ES-I3 (cell line): ENCODE measurements at regions not wholly inside any gene's neighbourhood (a gene's known extent, or its start where the extent isn't known, plus 50 kb on each side); places are given as distances from the start of the nearest gene placed in this dataset.

Experiments
- H3K36me3 ChIP-seq: 2 replicates; pipeline ENCODE4 v1.6.1; 2013; ENCODE audit warnings: mild to moderate bottlenecking, low read length, control low read depth, moderate library complexity; ENCODE audit not compliant: insufficient read depth
- H3K4me1 ChIP-seq: 2 replicates; pipeline ENCODE4 v1.6.1; 2013; ENCODE audit warnings: mild to moderate bottlenecking, control low read depth, low read length; ENCODE audit not compliant: insufficient read depth
- H3K9ac ChIP-seq: 2 replicates; pipeline ENCODE4 v1.6.1; 2013; ENCODE audit warnings: low read depth, mild to moderate bottlenecking, low read length, moderate library complexity
- H3K9me3 ChIP-seq: 2 replicates; pipeline ENCODE4 v1.6.1; 2013; ENCODE audit warnings: mild to moderate bottlenecking, low read length, moderate library complexity; ENCODE audit not compliant: control insufficient read depth, insufficient read depth

DNA sequence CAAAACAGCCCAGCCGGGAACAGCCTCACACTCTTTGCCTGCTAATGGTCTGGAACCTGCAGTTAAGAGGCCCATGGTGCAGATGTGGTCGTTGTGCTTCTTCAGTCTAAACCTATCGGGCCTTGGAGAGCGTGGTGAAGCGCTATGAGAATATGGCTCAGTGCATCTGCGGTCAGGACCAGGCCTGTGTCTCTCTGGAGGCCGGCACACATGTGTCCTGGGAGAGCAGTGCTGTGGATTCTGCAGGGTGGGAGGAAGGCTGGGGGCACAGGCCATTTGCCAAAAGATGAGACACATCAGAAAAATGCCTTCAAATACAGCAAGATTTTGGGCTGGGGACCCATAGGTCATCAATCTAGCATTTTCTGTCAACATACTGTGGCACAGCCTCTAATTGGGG lies 231.5 kb upstream of the GLI3 start:
- H3K9me3 ChIP-seq: no peaks in the 10 kb centered on the region
- no peaks in the 10 kb centered on the region for H3K4me1 ChIP-seq
- no peak overlapping the region for H3K9ac ChIP-seq
- no peaks in the 10 kb centered on the region for H3K36me3 ChIP-seq

DNA sequence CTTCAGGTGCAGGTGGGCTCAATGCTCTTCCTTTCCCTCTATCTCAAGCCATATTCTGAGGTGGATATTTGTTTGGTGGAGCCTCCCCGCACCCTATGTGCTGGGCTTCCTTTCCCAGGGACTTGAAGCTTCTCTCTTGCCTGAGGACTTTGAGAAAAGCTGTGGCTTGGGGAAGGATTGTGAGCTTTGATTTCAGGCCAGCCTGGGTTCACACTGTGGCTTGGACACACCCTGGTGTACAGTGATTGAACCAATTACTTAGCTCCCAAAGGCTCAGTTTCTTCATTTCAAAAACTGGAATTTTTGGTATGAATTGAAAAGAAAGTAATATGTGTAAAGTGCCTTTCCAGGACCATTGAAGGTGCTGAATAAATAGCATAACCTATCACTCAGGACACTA lies 224.5 kb upstream of the GLI3 start:
- Histone ChIP-seq H3K4me1 (no peaks in the 10 kb centered on the region), H3K36me3 (no peaks in the 10 kb centered on the region), H3K9ac (no peak overlapping the region), H3K9me3 (no peaks in the 10 kb centered on the region)

GRCh38 chr7:42460933-42461332 lies 223.9 kb upstream of the GLI3 start:
- no peaks in the 10 kb centered on the region for H3K4me1 ChIP-seq
- H3K9me3 ChIP-seq: no peaks in the 10 kb centered on the region
- H3K9ac ChIP-seq: no peak overlapping the region
- no peaks in the 10 kb centered on the region for H3K36me3 ChIP-seq

DNA sequence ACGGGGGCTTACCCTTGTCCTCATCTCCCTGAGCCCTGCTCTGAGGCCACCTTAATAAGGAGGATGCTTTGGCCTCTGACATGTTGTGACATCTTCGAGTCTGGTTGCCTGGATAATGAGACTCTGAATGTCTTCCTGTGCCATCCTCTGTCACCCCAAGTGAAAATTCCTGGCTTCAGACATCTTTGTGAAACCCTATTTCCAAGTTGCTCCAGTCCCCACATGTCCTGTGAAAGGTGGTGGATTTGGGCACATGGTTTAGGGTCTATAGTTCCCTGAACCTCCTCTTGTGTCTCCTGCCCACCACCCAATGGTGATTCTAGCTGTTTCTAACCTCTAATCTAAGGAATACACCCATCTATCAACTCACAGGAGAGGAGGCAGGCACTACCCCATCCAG lies 223.1 kb upstream of the GLI3 start:
- Histone ChIP-seq H3K9ac (no peak overlapping the region), H3K4me1 (no peaks in the 10 kb centered on the region), H3K9me3 (no peaks in the 10 kb centered on the region), H3K36me3 (no peaks in the 10 kb centered on the region)

DNA sequence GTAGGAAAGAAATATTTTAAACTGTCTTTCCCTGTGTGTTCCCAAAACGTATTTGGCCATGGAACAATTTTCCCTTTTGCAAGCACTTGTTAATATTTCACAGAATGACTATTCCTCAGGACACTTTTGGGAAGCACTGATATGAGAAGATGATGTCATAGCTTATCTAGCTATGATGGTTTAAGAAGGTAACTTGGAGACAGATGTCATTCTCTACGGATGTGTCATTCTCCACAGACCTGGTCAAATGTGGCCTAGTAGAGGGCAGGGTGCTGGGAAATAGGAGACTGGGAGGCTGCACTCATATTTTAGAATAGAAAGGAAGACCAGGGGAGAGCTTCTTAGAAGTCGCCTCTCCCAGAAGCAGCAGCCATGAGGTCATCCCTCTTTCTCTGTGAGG lies 220.7 kb upstream of the GLI3 start:
- Histone ChIP-seq H3K4me1 (no peaks in the 10 kb centered on the region), H3K9ac (no peak overlapping the region), H3K36me3 (no peaks in the 10 kb centered on the region)

DNA sequence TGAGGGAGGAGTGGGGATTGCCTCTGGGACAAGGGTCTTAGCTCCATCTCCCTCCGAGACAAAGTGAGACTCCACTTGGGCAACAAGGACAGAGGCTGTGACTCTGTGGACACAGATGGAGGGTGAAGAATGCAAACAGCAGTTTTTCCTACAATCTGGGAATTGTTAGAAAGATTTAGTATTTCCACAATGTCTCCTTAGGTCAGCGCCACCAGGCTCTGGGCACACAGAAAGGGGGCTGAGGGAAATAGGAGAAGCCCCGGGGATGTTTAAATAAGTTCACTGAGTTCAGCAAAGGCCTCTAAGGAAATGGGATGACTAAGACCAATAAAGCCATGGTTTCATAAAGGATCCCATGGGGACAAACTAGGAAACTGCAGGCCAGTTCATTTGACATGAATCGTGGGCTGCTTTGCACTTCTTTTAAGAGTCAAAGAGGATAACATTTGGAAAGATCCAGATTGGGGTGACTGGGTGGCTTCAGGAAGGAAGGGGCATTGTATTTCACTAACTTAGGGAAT lies 219.8 kb upstream of the GLI3 start:
- H3K9ac ChIP-seq: no peak overlapping the region
- no peaks in the 10 kb centered on the region for H3K4me1 ChIP-seq
- H3K36me3 ChIP-seq: no peaks in the 10 kb centered on the region
- no peaks in the 10 kb centered on the region for H3K9me3 ChIP-seq

More for the DNA sequence above, 220.7 kb upstream of the GLI3 start:
- no peaks in the 10 kb centered on the region for H3K9me3 ChIP-seq

DNA sequence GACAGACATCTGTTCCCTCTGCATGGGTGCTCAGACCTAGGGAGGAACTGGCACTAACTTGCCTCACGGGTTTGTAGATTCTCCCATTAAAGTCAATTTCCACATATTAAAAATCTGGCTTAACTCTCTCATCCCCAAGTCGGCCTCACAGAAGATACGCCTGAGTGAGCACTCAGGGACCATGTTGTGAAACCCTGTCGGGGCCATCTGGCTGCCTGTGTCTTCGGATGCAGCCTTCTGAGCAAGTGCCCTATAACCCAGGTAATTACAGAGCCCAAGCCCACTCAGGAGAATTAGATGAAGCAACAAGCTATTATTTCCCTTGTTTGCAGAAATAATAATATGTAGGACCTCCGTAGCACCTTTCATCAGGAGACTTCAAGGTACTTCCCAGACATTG lies 219.3 kb upstream of the GLI3 start:
- H3K4me1 ChIP-seq: no peaks in the 10 kb centered on the region
- H3K9ac ChIP-seq: no peak overlapping the region
- no peaks in the 10 kb centered on the region for H3K9me3 ChIP-seq

GRCh38 chr7:42453931-42454361 lies 216.9 kb upstream of the GLI3 start:
- Histone ChIP-seq H3K4me1 (no peaks in the 10 kb centered on the region), H3K36me3 (no peaks in the 10 kb centered on the region), H3K9me3 (no peaks in the 10 kb centered on the region), H3K9ac (no peak overlapping the region)

More for the DNA sequence above, 219.3 kb upstream of the GLI3 start:
- no peaks in the 10 kb centered on the region for H3K36me3 ChIP-seq

DNA sequence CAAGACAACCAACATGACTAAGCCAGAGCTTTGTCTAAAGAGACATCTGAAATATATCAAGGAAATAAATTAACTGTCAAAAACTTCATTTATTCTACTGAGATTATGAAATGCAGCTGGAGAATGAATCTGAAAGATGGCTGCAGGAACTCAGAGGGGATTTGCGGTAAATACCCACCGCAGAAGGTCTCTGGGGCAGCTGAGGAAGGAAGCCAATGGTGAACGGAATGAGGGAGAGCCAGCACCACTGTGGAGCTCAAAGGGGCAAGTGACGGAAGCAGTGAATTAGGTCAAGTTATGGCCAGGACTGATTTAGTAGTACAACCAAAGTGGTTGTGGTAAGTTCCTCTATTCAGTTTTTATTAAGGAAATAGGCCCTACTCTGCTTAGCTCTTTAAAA lies 215.3 kb upstream of the GLI3 start:
- Histone ChIP-seq H3K4me1 (no peaks in the 10 kb centered on the region), H3K9ac (no peak overlapping the region), H3K36me3 (no peaks in the 10 kb centered on the region)

GRCh38 chr7:42449431-42449830 lies 212.4 kb upstream of the GLI3 start:
- Histone ChIP-seq H3K9ac (no peak overlapping the region), H3K4me1 (no peaks in the 10 kb centered on the region), H3K9me3 (no peaks in the 10 kb centered on the region), H3K36me3 (no peaks in the 10 kb centered on the region)

More for the DNA sequence above, 215.3 kb upstream of the GLI3 start:
- H3K9me3 ChIP-seq: no peaks in the 10 kb centered on the region

- H3K4me1 ChIP-seq: no peaks in the 10 kb centered on the region
- H3K9me3 ChIP-seq: no peaks in the 10 kb centered on the region
- H3K36me3 ChIP-seq: no peaks in the 10 kb centered on the region
- no peak overlapping the region for H3K9ac ChIP-seq
Measured at GRCh38 chr7:42448901-42449300, 211.9 kb upstream of the GLI3 start.

DNA sequence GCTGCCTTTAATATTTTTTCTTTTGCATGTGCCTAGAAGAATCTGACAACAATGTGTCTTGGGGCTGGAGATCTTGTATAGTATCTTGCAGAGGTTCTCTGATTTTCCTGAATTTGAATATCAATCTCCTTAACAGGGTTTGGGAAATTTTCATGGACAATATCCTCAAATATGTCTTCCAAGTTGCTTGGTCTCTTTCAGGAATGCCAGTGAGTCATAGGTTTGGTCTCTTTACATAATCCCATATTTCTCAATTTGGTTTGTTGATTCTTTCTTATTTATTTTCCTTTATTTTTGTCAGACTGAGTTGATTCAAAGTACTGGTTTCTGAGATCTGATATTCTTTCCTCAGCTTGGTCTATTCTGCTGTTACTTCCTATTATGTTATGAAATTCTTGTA lies 208.7 kb upstream of the GLI3 start:
- Histone ChIP-seq H3K4me1 (no peaks in the 10 kb centered on the region), H3K36me3 (no peaks in the 10 kb centered on the region), H3K9me3 (no peaks in the 10 kb centered on the region)

DNA sequence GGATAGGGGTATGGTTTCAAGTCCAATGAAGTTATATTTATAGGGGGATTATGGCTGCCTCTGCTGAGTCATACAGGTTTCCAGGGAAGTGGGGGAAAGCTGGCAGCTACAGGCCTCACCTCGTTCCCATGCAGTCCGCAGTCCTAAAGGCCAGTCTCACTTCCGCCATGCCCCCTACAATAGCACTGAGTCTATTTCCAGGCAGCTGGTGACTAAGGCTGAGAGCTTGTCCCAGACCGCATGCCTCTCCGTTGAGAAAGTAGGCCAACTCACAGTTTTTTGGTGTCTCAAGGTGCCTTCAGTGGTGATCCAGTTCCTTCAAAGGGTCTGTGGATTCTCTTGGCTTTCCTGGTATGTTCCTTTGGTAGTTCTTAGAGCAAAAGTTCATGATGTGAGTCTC lies 203.9 kb upstream of the GLI3 start:
- H3K36me3 ChIP-seq: no peaks in the 10 kb centered on the region
- no peaks in the 10 kb centered on the region for H3K4me1 ChIP-seq
- H3K9ac ChIP-seq: no peak overlapping the region
- H3K9me3 ChIP-seq: no peaks in the 10 kb centered on the region

More for the DNA sequence above, 208.7 kb upstream of the GLI3 start:
- H3K9ac ChIP-seq: no peak overlapping the region

- no peaks in the 10 kb centered on the region for H3K4me1 ChIP-seq
- H3K36me3 ChIP-seq: no peaks in the 10 kb centered on the region
Measured at GRCh38 chr7:42432644-42433043, 195.6 kb upstream of the GLI3 start.

GRCh38 chr7:42431873-42432272 lies 194.9 kb upstream of the GLI3 start:
- no peak overlapping the region for H3K9ac ChIP-seq
- H3K4me1 ChIP-seq: no peaks in the 10 kb centered on the region
- no peaks in the 10 kb centered on the region for H3K9me3 ChIP-seq
- no peaks in the 10 kb centered on the region for H3K36me3 ChIP-seq

More at GRCh38 chr7:42432644-42433043, 195.6 kb upstream of the GLI3 start:
- Histone ChIP-seq H3K9ac (no peak overlapping the region), H3K9me3 (no peaks in the 10 kb centered on the region)

GRCh38 chr7:42429339-42429738 lies 192.3 kb upstream of the GLI3 start:
- Histone ChIP-seq H3K9ac (no peak overlapping the region), H3K36me3 (no peaks in the 10 kb centered on the region), H3K9me3 (no peaks in the 10 kb centered on the region), H3K4me1 (no peaks in the 10 kb centered on the region)
